Breast epithelium (tissue), 3 donors: ENCODE measurements at regions not wholly inside any gene's neighbourhood (a gene's known extent, or its start where the extent isn't known, plus 50 kb on each side); places are given as distances from the start of the nearest gene placed in this dataset.

Experiments
- POLR2A ChIP-seq: fragments of 450-650 bp; IDR thresholded peaks from one replicate; pipeline ENCODE4 v1.6.1; 2016; ENCODE audit warnings: antibody characterized with exemption, mild to moderate bottlenecking, moderate library complexity
- POLR2AphosphoS5 ChIP-seq, 3 donors: sonication (generic); formaldehyde crosslinking; IDR thresholded peaks; one replicate each; pipeline ENCODE4 v1.6.1; 2017; ENCODE audit warnings: antibody characterized with exemption in 3 of 3
- TF ChIP-seq, protein P1 (sequence below), 3 donors: fragments of 450-650 bp; IDR thresholded peaks; one replicate each; pipeline ENCODE4 v1.5.1; 2016 to 2017; ENCODE audit warnings: antibody characterized with exemption in 3 of 3, mild to moderate bottlenecking in 3 of 3, moderate library complexity in 3 of 3

DNA sequence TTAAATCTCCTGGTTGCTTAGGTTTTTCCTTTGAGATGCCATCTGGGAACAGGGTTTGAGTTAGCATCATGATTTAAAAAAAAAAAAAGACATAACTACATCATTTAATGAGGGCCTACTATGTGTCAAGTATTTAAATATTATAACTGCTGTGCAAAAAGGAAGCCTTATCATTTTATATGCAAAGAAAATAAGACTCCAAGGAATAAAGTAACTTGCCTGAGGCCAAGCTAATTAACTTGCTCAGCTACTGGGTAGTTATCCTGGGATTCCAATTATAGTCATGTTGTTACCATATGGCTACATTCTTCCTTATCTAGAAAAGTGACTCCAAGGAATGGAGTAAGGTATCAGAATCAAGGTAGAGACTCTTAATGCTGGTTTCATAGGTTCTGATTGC, 123.5 kb downstream of the SLC41A2 start:
- TF ChIP-seq POLR2A: no peak
- TF ChIP-seq, protein P1, sequence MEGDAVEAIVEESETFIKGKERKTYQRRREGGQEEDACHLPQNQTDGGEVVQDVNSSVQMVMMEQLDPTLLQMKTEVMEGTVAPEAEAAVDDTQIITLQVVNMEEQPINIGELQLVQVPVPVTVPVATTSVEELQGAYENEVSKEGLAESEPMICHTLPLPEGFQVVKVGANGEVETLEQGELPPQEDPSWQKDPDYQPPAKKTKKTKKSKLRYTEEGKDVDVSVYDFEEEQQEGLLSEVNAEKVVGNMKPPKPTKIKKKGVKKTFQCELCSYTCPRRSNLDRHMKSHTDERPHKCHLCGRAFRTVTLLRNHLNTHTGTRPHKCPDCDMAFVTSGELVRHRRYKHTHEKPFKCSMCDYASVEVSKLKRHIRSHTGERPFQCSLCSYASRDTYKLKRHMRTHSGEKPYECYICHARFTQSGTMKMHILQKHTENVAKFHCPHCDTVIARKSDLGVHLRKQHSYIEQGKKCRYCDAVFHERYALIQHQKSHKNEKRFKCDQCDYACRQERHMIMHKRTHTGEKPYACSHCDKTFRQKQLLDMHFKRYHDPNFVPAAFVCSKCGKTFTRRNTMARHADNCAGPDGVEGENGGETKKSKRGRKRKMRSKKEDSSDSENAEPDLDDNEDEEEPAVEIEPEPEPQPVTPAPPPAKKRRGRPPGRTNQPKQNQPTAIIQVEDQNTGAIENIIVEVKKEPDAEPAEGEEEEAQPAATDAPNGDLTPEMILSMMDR (IDR thresholded peaks at IDR 0.05): no peak
- TF ChIP-seq POLR2AphosphoS5 (IDR thresholded peaks at IDR 0.05): no peak
